A549 (cell line): ENCODE measurements at regions not wholly inside any gene's neighbourhood (a gene's known extent, or its start where the extent isn't known, plus 50 kb on each side); places are given as distances from the start of the nearest gene placed in this dataset.

ENCODE experiments used
- ATAC-seq, 2 experiments: fragments of 200-7000 bp in 1 of 2; fragments of >200 bp in 1 of 2; cut with Nextera tagmentation in 1 of 2; cut with Tn5 transposase in 1 of 2; 3 replicates each; pipeline versions ENCODE4 v1.8.0 to v1.9.1; 2018 to 2020; ENCODE audit warnings: mild to moderate bottlenecking in 1 of 2, moderate library complexity in 1 of 2
- CTCF ChIA-PET: fragments of 300-600 bp; sonication (Branson Sonifier 250); formaldehyde crosslinking; extraction: SDS; loops from one replicate; lab custom pipeline; 2021; ENCODE audit warnings: antibody characterized with exemption, inconsistent platforms; lab: Yijun Ruan, JAX
- POLR2A ChIA-PET: fragments of 350-600 bp; formaldehyde crosslinking; extraction: SDS; loops from one replicate; lab custom pipeline; 2021; ENCODE audit warnings: antibody characterized with exemption, inconsistent platforms; lab: Yijun Ruan, JAX
- DNase-seq, 2 experiments: peaks; one replicate each; pipeline versions ENCODE4 v3.0.0 to v3.0.0-alpha.2; 2011 to 2016; ENCODE audit warnings: low read depth in 1 of 2, low spot score in 1 of 2
- FAIRE-seq: peaks from 2 replicates; lab custom pipeline; 2011; peaks lifted over from hg19 to GRCh38; lab: Jason Lieb, UNC
- H3K27ac ChIP-seq, 2 experiments: fragments of >200 bp; sonication (Bioruptor Twin); formaldehyde crosslinking; 3 replicates each; pipeline ENCODE4 v1.5.1; 2016 to 2017
- H3K4me1 ChIP-seq: fragments of >200 bp; sonication (Bioruptor Twin); formaldehyde crosslinking; 3 replicates; pipeline ENCODE4 v1.6.1; 2016
- H3K4me2 ChIP-seq: fragments of >200 bp; sonication (Bioruptor Twin); formaldehyde crosslinking; 3 replicates; pipeline ENCODE4 v1.6.1; 2016
- H3K4me3 ChIP-seq: fragments of >200 bp; sonication (Bioruptor Twin); formaldehyde crosslinking; 3 replicates; pipeline ENCODE4 v1.5.1; 2016
- H3K9me3 ChIP-seq: fragments of >200 bp; sonication (Bioruptor Twin); formaldehyde crosslinking; 3 replicates; pipeline ENCODE4 v1.6.1; 2016
- CBX2 ChIP-seq: fragments of 200-600 bp; sonication (generic); IDR thresholded peaks from 2 replicates; pipeline ENCODE4 v1.6.1; 2016; ENCODE audit warnings: low read depth, mild to moderate bottlenecking, borderline replicate concordance
- CBX8 ChIP-seq: fragments of 200-600 bp; sonication (generic); IDR thresholded peaks from 2 replicates; pipeline ENCODE4 v1.6.1; 2016
- FOSB ChIP-seq: fragments of 250-450 bp; sonication (Bioruptor Pico); IDR thresholded peaks from 2 replicates; pipeline ENCODE4 v1.5.0; 2020; ENCODE audit warnings: mild to moderate bottlenecking, moderate library complexity
- FOSL2 ChIP-seq, 2 experiments: fragments of 450-650 bp in 1 of 2; fragments of >200 bp in 1 of 2; sonication (Bioruptor Twin) in 1 of 2; formaldehyde crosslinking; IDR thresholded peaks; 2 replicates each; pipeline versions ENCODE4 v1.5.0 to v1.6.1; 2016 to 2020; ENCODE audit warnings: mild to moderate bottlenecking in 1 of 2, moderate library complexity in 1 of 2
- GATA3 ChIP-seq: IDR thresholded peaks from 2 replicates; pipeline ENCODE4 v1.6.1; 2012; ENCODE audit warnings: borderline replicate concordance
- HMGXB4 ChIP-seq: fragments of 250-450 bp; sonication (Bioruptor Pico); IDR thresholded peaks from 2 replicates; pipeline ENCODE4 v1.5.0; 2021; ENCODE audit warnings: mild to moderate bottlenecking, moderate library complexity, borderline replicate concordance
- HOXA7 ChIP-seq: fragments of 250-450 bp; sonication (Bioruptor Pico); IDR thresholded peaks from 2 replicates; pipeline ENCODE4 v1.5.0; 2020; ENCODE audit warnings: mild to moderate bottlenecking, moderate library complexity
- HOXB13 ChIP-seq: fragments of 250-450 bp; sonication (Bioruptor Pico); IDR thresholded peaks from 2 replicates; pipeline ENCODE4 v1.5.0; 2020; ENCODE audit warnings: low read depth, mild to moderate bottlenecking, moderate library complexity
- NFE2L2 ChIP-seq: fragments of 150-350 bp; conservative IDR thresholded peaks from 2 replicates; pipeline ENCODE4 v1.6.1; 2014; ENCODE audit warnings: low read length
- NR3C1 ChIP-seq: fragments of >200 bp; sonication (Bioruptor Twin); formaldehyde crosslinking; IDR thresholded peaks from 3 replicates; pipeline ENCODE4 v1.6.1; 2017
- PHF8 ChIP-seq: fragments of 200-600 bp; sonication (generic); IDR thresholded peaks from 2 replicates; pipeline ENCODE4 v1.6.1; 2016; ENCODE audit warnings: low read depth, mild to moderate bottlenecking, antibody characterized with exemption, moderate library complexity, borderline replicate concordance
- POLR2A ChIP-seq: IDR thresholded peaks from 2 replicates; pipeline ENCODE4 v1.6.1; 2012; ENCODE audit warnings: mild to moderate bottlenecking, low read length
- RARB ChIP-seq: fragments of 250-450 bp; sonication (Bioruptor Pico); IDR thresholded peaks from 2 replicates; pipeline ENCODE4 v1.8.0; 2021; ENCODE audit warnings: mild to moderate bottlenecking, moderate library complexity
- RFX5 ChIP-seq: fragments of 450-650 bp; IDR thresholded peaks from 2 replicates; pipeline ENCODE4 v1.7.1; 2014; ENCODE audit warnings: antibody characterized with exemption, mild to moderate bottlenecking, moderate library complexity
- TFCP2L1 ChIP-seq: fragments of 250-450 bp; sonication (Bioruptor Pico); IDR thresholded peaks from 2 replicates; pipeline ENCODE4 v1.5.0; 2021; ENCODE audit warnings: mild to moderate bottlenecking
- TP53 ChIP-seq: fragments of 250-450 bp; sonication (Bioruptor Pico); IDR thresholded peaks from 2 replicates; pipeline ENCODE4 v1.5.0; 2021; ENCODE audit warnings: mild to moderate bottlenecking, moderate library complexity
- USF2 ChIP-seq: fragments of 450-650 bp; IDR thresholded peaks from 2 replicates; pipeline ENCODE4 v1.6.1; 2014; ENCODE audit warnings: antibody characterized with exemption
- ZC3H11A ChIP-seq: fragments of 450-650 bp; IDR thresholded peaks from 2 replicates; pipeline ENCODE4 v1.6.1; 2014; ENCODE audit warnings: antibody characterized with exemption, mild to moderate bottlenecking
- ZSCAN20 ChIP-seq: fragments of 250-450 bp; sonication (Bioruptor Pico); IDR thresholded peaks from 2 replicates; pipeline ENCODE4 v1.8.0; 2022; ENCODE audit warnings: mild to moderate bottlenecking, moderate library complexity
- WGBS: methylation state at CpG from one replicate; pipeline ENCODE4 v1.1.6; 2017; ENCODE audit errors: missing lambda C conversion rate; 5-methylcytosine and 5-hydroxymethylcytosine counted together
- TF ChIP-seq, protein P1 (sequence below): fragments of 200-600 bp; sonication (generic); IDR thresholded peaks from 2 replicates; pipeline ENCODE4 v1.6.1; 2016; ENCODE audit warnings: antibody characterized with exemption, mild to moderate bottlenecking, moderate library complexity
- TF ChIP-seq, protein P2 (sequence below): fragments of >200 bp; sonication (Bioruptor Twin); formaldehyde crosslinking; IDR thresholded peaks from 2 replicates; pipeline ENCODE4 v1.6.1; 2016

- TF ChIP-seq, protein P1, sequence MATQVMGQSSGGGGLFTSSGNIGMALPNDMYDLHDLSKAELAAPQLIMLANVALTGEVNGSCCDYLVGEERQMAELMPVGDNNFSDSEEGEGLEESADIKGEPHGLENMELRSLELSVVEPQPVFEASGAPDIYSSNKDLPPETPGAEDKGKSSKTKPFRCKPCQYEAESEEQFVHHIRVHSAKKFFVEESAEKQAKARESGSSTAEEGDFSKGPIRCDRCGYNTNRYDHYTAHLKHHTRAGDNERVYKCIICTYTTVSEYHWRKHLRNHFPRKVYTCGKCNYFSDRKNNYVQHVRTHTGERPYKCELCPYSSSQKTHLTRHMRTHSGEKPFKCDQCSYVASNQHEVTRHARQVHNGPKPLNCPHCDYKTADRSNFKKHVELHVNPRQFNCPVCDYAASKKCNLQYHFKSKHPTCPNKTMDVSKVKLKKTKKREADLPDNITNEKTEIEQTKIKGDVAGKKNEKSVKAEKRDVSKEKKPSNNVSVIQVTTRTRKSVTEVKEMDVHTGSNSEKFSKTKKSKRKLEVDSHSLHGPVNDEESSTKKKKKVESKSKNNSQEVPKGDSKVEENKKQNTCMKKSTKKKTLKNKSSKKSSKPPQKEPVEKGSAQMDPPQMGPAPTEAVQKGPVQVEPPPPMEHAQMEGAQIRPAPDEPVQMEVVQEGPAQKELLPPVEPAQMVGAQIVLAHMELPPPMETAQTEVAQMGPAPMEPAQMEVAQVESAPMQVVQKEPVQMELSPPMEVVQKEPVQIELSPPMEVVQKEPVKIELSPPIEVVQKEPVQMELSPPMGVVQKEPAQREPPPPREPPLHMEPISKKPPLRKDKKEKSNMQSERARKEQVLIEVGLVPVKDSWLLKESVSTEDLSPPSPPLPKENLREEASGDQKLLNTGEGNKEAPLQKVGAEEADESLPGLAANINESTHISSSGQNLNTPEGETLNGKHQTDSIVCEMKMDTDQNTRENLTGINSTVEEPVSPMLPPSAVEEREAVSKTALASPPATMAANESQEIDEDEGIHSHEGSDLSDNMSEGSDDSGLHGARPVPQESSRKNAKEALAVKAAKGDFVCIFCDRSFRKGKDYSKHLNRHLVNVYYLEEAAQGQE: no peak
Measured at GRCh38 chr4:125522588-125522987, 207.8 kb downstream of the FAT4 start (continued).

- ATAC-seq (no peak), DNase-seq (no peak), FAIRE-seq (no peak)
- Histone ChIP-seq H3K4me3 (no peak overlapping the region), H3K4me1 (no peaks in the 10 kb centered on the region), H3K4me2 (no peak overlapping the region), H3K9me3 (no peaks in the 10 kb centered on the region), H3K27ac (no peak overlapping the region)
- POLR2A ChIA-PET: no interaction called here
- CTCF ChIA-PET: no interaction called here
- 73% methylated on average over 10 of the region's 10 CpGs for WGBS
- no peak for TF ChIP-seq HOXB13
Measured at GRCh38 chr4:125522992-125523391, 208.2 kb downstream of the FAT4 start.

- WGBS: 75% methylated on average over 2 of the region's 2 CpGs
- DNase-seq (no peak), ATAC-seq (no peak), FAIRE-seq (no peak)
- Histone ChIP-seq H3K9me3 (no peaks in the 10 kb centered on the region), H3K4me1 (no peaks in the 10 kb centered on the region), H3K27ac (no peak overlapping the region), H3K4me3 (no peak overlapping the region), H3K4me2 (no peak overlapping the region)
- POLR2A ChIA-PET: no interaction called here
- CTCF ChIA-PET: no interaction called here
- TF ChIP-seq POLR2A (no peak), CBX8 (no peak), TP53 (no peak), PHF8 (no peak), HOXA7 (no peak), RFX5 (no peak), HMGXB4 (CRISPR knock-in tag) (no peak), FOSL2 (IDR thresholded peaks at IDR 0.05) (no peak), FOSL2 (CRISPR knock-in tag; IDR thresholded peaks at IDR 0.05) (no peak), TFCP2L1 (CRISPR knock-in tag) (no peak), CBX2 (no peak), USF2 (no peak), ZC3H11A (no peak)
Measured at GRCh38 chr4:125526420-125526819, 211.7 kb downstream of the FAT4 start.

DNA sequence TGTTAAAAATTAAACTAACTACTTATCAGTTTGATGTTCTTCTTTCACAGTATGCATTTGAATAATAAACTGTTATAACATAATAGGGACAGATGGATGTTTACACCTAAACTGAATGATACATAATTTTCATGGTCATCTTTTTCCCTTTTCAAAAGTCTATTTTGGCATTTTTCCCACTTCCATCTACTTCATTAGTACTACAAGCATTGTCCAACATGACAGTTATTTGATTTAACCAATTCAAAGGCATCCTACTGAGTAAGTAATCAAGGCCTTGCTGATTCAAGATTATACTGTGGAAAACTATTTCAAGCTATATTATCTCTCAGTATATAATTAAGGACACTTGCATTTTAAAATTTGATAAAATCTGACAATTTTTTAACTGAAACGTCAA lies 212.9 kb downstream of the FAT4 start:
- WGBS: 20% methylated on average over 1 of the region's 1 CpG
- FAIRE-seq (no peak), ATAC-seq (no peak), DNase-seq (no peak)
- ChIA-PET CTCF (no interaction called here), POLR2A (no interaction called here)
- H3K4me2 ChIP-seq: no peak overlapping the region
- TF ChIP-seq RARB (CRISPR knock-in tag): no peak
- TF ChIP-seq FOSB (CRISPR knock-in tag): no peak
- TF ChIP-seq GATA3: no peak
- TF ChIP-seq USF2: no peak
- no peak for TF ChIP-seq NR3C1
- TF ChIP-seq ZSCAN20 (CRISPR knock-in tag): no peak
- no peak for TF ChIP-seq NFE2L2
- TF ChIP-seq, protein P2, sequence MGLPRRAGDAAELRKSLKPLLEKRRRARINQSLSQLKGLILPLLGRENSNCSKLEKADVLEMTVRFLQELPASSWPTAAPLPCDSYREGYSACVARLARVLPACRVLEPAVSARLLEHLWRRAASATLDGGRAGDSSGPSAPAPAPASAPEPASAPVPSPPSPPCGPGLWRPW: no peak
- H3K4me3 ChIP-seq: no peak overlapping the region
- H3K4me1 ChIP-seq: no peaks in the 10 kb centered on the region
- H3K27ac ChIP-seq: no peak overlapping the region
- H3K9me3 ChIP-seq: no peaks in the 10 kb centered on the region
